Islet precursor cell (in vitro differentiated cells): ENCODE measurements at regions not wholly inside any gene's neighbourhood (a gene's known extent, or its start where the extent isn't known, plus 50 kb on each side); places are given as distances from the start of the nearest gene placed in this dataset.

Experiments
- DNase-seq: peaks from one replicate; pipeline ENCODE4 v3.0.0-alpha.2; 2018

DNA sequence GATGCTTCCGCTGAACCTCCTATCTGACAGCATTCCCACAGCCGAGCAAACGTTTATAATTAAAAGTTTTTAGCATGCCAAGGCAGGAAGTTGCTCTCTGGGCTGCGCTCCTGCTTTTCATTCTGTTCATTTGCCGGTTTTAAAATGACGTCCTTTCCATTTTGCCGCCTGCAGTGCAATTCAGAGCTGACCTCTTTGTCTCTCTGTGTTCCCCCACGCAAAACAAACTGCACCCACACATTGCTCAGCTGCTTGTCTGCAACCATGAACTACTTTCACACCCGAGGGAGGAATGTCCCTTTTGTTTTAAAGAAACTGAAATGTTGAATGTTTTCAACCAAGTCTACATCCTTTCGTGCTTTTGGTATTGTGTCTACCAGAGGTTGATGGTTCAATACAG is 416.5 kb downstream of the EFNB2 start:
- DNase-seq, result no peak

DNA sequence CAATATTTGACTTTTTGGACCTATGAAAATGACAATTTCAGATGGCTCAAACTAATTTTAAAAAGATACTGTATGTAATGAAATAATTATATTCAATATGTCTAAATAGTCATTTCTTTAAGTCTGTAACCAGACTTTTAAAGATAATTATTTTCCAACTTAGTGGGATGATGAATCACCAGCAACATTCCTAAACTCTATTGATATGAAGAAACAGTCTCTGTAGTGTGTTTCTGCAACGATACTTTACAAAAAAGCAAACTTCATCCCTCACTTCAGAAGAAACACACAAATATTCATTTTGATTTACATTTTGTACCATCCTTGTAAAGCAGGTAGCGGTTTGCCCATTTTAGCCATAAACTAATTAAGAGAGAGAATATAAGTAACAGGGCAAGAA is 417.4 kb downstream of the EFNB2 start:
- no peak for DNase-seq

- DNase-seq, result no peak
These were observed 417.8 kb downstream of the EFNB2 start for GRCh38 chr13:106117640-106118039.

DNA sequence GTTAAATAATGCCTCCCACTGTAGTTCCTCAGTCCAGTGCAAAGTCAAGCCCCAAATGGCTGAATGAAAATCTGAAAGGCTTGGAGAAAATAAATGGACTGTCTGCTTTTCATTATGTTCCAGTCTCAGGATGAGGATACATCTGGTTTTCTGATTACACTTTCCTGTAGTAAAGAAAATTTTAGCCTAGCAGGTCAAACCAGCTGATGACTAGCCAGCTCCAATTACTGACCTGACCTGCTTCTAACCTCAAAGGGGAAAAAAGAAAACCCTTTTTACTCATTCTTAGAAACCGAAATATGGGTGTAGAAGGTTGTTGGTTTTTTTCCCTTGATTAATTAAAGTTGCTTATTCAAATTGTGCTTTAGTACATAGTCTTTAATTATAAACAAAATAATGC is 418.4 kb downstream of the EFNB2 start:
- no peak for DNase-seq

- DNase-seq, result no peak
These were observed 420.4 kb downstream of the EFNB2 start for GRCh38 chr13:106115081-106115480.

DNA sequence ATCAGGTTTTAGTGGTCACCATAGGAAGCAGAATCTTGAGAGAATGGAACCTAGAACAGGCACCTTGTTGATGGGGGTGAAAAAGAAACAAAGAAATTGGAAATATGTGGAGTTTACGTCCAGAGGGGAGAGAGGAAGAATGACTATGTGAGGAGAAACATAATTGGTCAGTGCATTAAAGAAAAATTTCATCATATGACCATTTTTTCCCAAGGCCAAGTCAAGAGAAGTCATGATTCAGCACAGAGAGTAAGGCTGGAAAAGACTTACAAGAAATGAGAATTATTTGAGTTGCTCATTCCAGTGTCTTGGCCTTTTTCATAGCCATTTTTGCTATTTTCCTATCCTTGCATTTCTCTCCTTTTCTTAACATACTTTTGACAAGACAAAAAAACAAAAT is 421.7 kb downstream of the EFNB2 start:
- no peak for DNase-seq

DNA sequence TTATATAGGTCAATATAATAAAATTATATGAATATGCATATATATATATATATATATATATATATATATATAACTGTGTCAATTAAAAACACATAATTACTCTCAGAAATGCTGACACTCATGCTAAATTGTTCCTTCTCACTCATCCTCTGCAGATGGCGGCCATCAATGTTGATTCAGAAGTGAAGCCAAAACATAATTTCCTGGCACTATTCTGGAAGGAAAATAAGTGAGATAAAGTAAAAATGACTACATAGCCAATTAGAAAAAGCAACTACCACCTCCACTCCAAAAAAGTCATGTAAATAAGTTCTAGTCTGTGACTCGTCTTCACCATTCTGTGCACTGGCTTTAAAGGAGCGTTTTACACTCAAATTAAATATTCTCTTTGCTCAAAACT is 423.3 kb downstream of the EFNB2 start:
- DNase-seq, result no peak

- DNase-seq, result peak; percentile 78
These were observed 425.1 kb downstream of the EFNB2 start for GRCh38 chr13:106110241-106110855.

GRCh38 chr13:106109391-106109791 is 426.1 kb downstream of the EFNB2 start:
- DNase-seq, result no peak

- no peak for DNase-seq
These were observed 427.1 kb downstream of the EFNB2 start for GRCh38 chr13:106108346-106108745.

DNA sequence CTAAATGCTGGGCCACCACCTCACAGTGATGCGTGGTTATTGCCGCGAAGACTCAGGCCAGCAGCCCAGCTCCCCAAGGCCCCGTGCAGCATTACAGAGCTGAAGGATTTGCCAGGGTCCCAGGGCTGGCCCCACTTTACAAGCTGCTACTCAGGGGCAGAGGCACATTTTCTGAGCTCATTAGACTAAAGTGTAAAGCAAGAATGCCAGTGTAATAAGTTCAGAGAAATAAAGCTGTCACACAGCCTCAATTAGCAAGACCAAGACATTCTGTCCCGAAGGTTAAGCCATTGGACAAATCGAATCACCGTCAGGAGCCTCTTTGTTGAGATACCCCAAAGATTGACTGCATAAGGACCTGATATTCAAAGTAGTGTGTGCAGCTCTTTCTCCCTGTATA is 428.4 kb downstream of the EFNB2 start:
- DNase-seq, result peak; percentile 44

DNA sequence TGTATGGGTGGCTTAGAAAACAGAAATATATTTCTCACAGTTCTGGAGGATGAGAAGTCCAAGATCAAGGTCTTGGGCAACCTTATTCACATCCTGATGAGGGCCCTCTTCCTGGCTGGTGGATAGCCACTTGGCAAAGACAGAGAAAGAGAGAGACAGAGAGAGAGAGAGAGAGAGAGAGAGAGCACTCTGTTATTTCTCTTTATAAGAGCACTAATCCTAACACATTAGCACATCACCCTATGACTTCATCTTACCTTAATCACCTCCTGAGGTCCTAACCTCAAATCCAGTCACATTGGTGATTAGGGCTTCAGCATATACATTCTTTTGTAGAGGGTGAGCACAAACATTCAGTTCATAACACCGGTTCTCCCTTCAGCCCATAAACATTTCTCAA is 430.3 kb downstream of the EFNB2 start:
- no peak for DNase-seq

- DNase-seq, result peak; percentile 87
These were observed 431.1 kb downstream of the EFNB2 start for GRCh38 chr13:106104281-106104901.

GRCh38 chr13:106103779-106104178 is 431.7 kb downstream of the EFNB2 start:
- peak; percentile 74 for DNase-seq

GRCh38 chr13:106102786-106103185 is 432.7 kb downstream of the EFNB2 start:
- DNase-seq, result no peak

DNA sequence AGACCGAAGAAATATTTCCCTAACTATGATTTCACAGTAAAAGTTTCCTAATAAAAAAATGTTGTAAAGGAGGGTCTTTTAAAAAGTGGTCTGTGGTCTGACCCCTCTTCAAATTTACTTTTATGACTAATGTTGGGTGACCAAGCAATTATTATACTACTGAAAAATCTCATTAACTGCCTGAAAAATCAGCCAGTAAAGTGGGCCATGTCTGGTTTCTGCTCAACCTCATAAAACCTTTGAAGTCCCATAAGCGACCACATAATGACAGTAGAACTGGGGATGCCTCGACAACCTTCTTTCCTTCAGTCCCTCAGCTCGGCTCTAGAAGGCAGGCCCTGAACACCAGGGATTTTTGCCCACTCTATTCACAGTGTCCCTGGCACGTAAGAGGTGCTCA is 434.3 kb downstream of the EFNB2 start:
- DNase-seq, result peak; percentile 78

GRCh38 chr13:106100171-106100919 is 435.1 kb downstream of the EFNB2 start:
- peak; percentile 96 for DNase-seq

DNA sequence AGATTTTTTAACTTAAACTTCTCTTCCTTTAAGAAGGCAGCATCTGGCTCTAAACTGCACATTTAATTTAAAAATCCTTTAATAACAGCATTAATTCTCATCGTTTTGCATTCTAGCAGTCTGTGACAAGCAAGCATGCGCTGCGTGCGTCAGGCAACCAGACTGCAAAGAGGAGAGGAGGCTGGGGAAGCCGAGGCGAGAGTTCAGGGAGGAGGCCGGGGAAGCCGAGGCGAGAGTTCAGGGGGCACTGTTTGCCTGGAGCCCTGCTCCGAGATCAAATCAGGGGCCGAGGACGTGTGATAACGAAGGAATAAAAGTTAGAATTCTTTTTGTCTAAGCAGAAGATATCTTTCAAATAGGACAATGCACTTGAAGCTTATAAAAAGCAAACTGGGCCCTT is 435.7 kb downstream of the EFNB2 start:
- peak; percentile 57 for DNase-seq

- DNase-seq, result peak; percentile 51
These were observed 436.7 kb downstream of the EFNB2 start for GRCh38 chr13:106098778-106099177.

DNA sequence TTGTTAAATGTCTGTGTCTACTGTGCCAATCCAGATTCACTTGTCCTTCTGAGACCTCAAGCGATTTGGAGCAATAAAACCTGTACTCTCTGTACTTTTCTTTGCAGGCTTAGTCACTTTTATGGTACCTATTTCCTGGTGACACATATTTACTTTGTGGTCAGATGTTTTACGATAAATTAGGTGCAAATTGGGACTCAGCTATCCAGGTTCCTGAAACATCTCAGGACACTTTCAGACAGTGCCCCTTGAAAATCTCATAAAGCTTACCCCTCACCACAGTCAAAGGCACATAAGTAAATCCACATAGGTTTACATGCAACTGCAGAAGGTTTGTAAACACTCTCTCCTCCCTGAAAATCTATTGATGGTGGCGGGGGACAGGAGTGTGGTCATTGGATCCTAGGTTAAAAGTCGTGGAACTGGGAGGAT is 438.8 kb downstream of the EFNB2 start:
- peak; percentile 59 for DNase-seq

DNA sequence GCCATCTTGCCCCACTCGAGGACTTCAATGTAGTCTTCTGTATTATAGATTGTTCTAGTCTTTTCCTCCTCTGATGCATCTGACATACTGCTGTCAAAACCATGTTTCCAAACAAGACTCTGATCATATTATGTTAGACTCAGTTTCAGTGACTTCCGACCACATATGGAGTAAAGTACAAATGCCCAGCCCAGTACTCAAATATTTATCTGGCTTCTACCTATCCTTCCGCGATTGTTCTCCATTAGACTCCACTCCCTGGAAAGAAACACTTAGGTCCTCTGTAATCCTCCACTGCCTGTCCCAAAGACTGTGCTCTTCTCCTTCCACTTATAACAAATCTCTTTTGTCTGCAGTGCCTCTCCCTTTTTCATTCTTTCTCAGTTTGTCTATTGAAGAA is 439.5 kb downstream of the EFNB2 start:
- no peak for DNase-seq

- DNase-seq, result no peak
These were observed 440.1 kb downstream of the EFNB2 start for GRCh38 chr13:106095406-106095805.

DNA sequence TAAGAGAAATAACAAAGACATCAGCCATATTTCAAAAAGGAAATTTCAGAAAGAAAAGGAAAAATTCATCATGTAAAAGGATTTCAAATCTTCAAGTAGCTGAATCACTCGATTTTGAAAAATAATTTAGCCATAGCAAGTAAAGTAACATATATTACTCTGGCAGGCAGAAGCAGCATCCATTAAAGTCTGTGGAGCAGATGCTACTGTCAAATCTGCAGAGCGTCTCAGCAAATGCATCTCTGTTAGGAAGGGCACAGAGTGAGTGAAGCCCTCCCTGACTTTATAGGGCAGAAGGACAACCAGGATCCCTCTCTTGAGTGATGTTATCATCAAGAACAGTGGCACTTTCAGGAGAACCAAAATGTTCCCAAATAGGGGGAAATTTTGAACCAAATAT is 445.5 kb downstream of the EFNB2 start:
- no peak for DNase-seq

GRCh38 chr13:106089261-106089980 is 446.0 kb downstream of the EFNB2 start:
- DNase-seq, result no peak
